H9 (cell line): ENCODE measurements at regions not wholly inside any gene's neighbourhood (a gene's known extent, or its start where the extent isn't known, plus 50 kb on each side); places are given as distances from the start of the nearest gene placed in this dataset.

Experiments used
- DNase-seq: peaks from one replicate; pipeline ENCODE4 v3.0.0-alpha.2; 2017
- H2AFZ ChIP-seq: one replicate; pipeline ENCODE4 v1.6.1; 2013; ENCODE audit warnings: mild to moderate bottlenecking, low read length, control low read depth, moderate library complexity
- H2AK5ac ChIP-seq: 2 replicates; pipeline ENCODE4 v1.6.1; 2013; ENCODE audit warnings: low read length, control low read depth, mixed read lengths; ENCODE audit not compliant: insufficient read length
- H2BK120ac ChIP-seq: one replicate; pipeline ENCODE4 v1.6.1; 2013; ENCODE audit warnings: low read depth, mild to moderate bottlenecking, low read length, control low read depth, inconsistent platforms; ENCODE audit not compliant: poor library complexity, severe bottlenecking
- H2BK12ac ChIP-seq: 2 replicates; pipeline ENCODE4 v1.6.1; 2013; ENCODE audit warnings: low read length, control low read depth, mixed read lengths, low read depth; ENCODE audit not compliant: insufficient read length
- H2BK15ac ChIP-seq: 2 replicates; pipeline ENCODE4 v1.6.1; 2013; ENCODE audit warnings: low read depth, low read length, control low read depth
- H2BK20ac ChIP-seq: one replicate; pipeline ENCODE4 v1.6.1; 2013; ENCODE audit warnings: low read depth, mild to moderate bottlenecking, low read length, control low read depth, inconsistent platforms; ENCODE audit not compliant: poor library complexity, severe bottlenecking
- H2BK5ac ChIP-seq: 2 replicates; pipeline ENCODE4 v1.6.1; 2013; ENCODE audit warnings: low read length, control low read depth, mixed read lengths; ENCODE audit not compliant: insufficient read length
- H3K14ac ChIP-seq: 2 replicates; pipeline ENCODE4 v1.6.1; 2013; ENCODE audit warnings: low read length, control low read depth; ENCODE audit not compliant: insufficient read depth
- H3K18ac ChIP-seq: 2 replicates; pipeline ENCODE4 v1.6.1; 2013; ENCODE audit warnings: low read depth, mild to moderate bottlenecking, mixed read lengths, low read length, control low read depth; ENCODE audit not compliant: insufficient read length
- H3K23ac ChIP-seq: 2 replicates; pipeline ENCODE4 v1.6.1; 2013; ENCODE audit warnings: low read length, control low read depth, mixed read lengths, low read depth; ENCODE audit not compliant: insufficient read length
- H3K23me2 ChIP-seq: 2 replicates; pipeline ENCODE4 v1.6.1; 2013; ENCODE audit warnings: low read depth, mild to moderate bottlenecking, mixed read lengths, low read length, control low read depth; ENCODE audit not compliant: insufficient read length, poor library complexity, severe bottlenecking
- H3K27ac ChIP-seq: 2 replicates; pipeline ENCODE4 v1.5.1; 2013; ENCODE audit warnings: low read length, control low read depth, mixed read lengths, low read depth; ENCODE audit not compliant: insufficient read length
- H3K27me3 ChIP-seq: 2 replicates; pipeline ENCODE4 v1.6.1; 2013; ENCODE audit warnings: low read length, control low read depth, inconsistent platforms; ENCODE audit not compliant: insufficient read depth
- H3K4ac ChIP-seq: 2 replicates; pipeline ENCODE4 v1.6.1; 2013; ENCODE audit warnings: low read depth, mild to moderate bottlenecking, control low read depth, inconsistent platforms, low read length, moderate library complexity
- H3K4me1 ChIP-seq: 2 replicates; pipeline ENCODE4 v1.6.1; 2013; ENCODE audit warnings: low read length, control low read depth, inconsistent platforms; ENCODE audit not compliant: insufficient read depth
- H3K4me2 ChIP-seq: 2 replicates; pipeline ENCODE4 v1.6.1; 2013; ENCODE audit warnings: low read length, control low read depth, mixed read lengths; ENCODE audit not compliant: insufficient read length, insufficient read depth
- H3K56ac ChIP-seq: 2 replicates; pipeline ENCODE4 v1.6.1; 2013; ENCODE audit warnings: low read depth, mild to moderate bottlenecking, mixed read lengths, low read length, control low read depth; ENCODE audit not compliant: insufficient read length
- H3K79me1 ChIP-seq: 2 replicates; pipeline ENCODE4 v1.6.1; 2013; ENCODE audit warnings: low read depth, mild to moderate bottlenecking, moderate library complexity, low read length, control low read depth, inconsistent platforms; ENCODE audit not compliant: insufficient read depth, poor library complexity, severe bottlenecking
- H3K79me2 ChIP-seq: 2 replicates; pipeline ENCODE4 v1.6.1; 2013; ENCODE audit warnings: low read length, control low read depth, inconsistent platforms; ENCODE audit not compliant: insufficient read depth
- H3K9ac ChIP-seq: 2 replicates; pipeline ENCODE4 v1.6.1; 2013; ENCODE audit warnings: low read length, control low read depth, mixed read lengths; ENCODE audit not compliant: insufficient read length; ENCODE audit errors: extremely low read depth
- H3K9me3 ChIP-seq: one replicate; pipeline ENCODE4 v1.6.1; 2013; ENCODE audit warnings: low read depth, low read length, inconsistent platforms; ENCODE audit not compliant: control insufficient read depth
- H3T11ph ChIP-seq: one replicate; pipeline ENCODE4 v1.6.1; 2013; ENCODE audit warnings: mild to moderate bottlenecking, low read length, control low read depth, inconsistent platforms
- H4K20me1 ChIP-seq: one replicate; pipeline ENCODE4 v1.6.1; 2013; ENCODE audit not compliant: control insufficient read depth, insufficient read length, insufficient read depth
- H4K5ac ChIP-seq: 2 replicates; pipeline ENCODE4 v1.6.1; 2013; ENCODE audit warnings: low read depth, mild to moderate bottlenecking, mixed read lengths, low read length, control low read depth; ENCODE audit not compliant: insufficient read length
- H4K8ac ChIP-seq: replicated peaks from 2 replicates; pipeline ENCODE4 v1.6.1; 2013; ENCODE audit warnings: low read length, control low read depth, mixed read lengths, low read depth; ENCODE audit not compliant: insufficient read length
- H4K91ac ChIP-seq: 2 replicates; pipeline ENCODE4 v1.6.1; 2013; ENCODE audit warnings: low read depth, mild to moderate bottlenecking, moderate library complexity, mixed read lengths, low read length, control low read depth; ENCODE audit not compliant: insufficient read length
- H3K27ac Mint-ChIP-seq, 3 experiments: 2 replicates in 2 of 3; 3 replicates in 1 of 3; pipeline ENCODE4 v1.8.0; 2020 to 2021; ENCODE audit warnings: mixed read lengths in 3 of 3, mild to moderate bottlenecking in 1 of 3, moderate library complexity in 1 of 3
- H3K27me3 Mint-ChIP-seq: 2 replicates; pipeline ENCODE4 v1.8.0; 2021; ENCODE audit warnings: low read depth, mild to moderate bottlenecking, moderate library complexity, mixed read lengths
- H3K36me3 Mint-ChIP-seq, 3 experiments: 2 replicates in 2 of 3; 3 replicates in 1 of 3; pipeline ENCODE4 v1.8.0; 2020 to 2021; ENCODE audit warnings: low read depth in 3 of 3, mixed read lengths in 3 of 3; ENCODE audit not compliant: insufficient read depth in 1 of 3
- H3K4me1 Mint-ChIP-seq, 2 experiments: 2 replicates each; pipeline ENCODE4 v1.8.0; 2020; ENCODE audit warnings: mixed read lengths in 2 of 2
- H3K4me3 Mint-ChIP-seq, 2 experiments: 2 replicates in 1 of 2; 3 replicates in 1 of 2; pipeline ENCODE4 v1.8.0; 2020 to 2021; ENCODE audit warnings: mild to moderate bottlenecking in 2 of 2, mixed read lengths in 2 of 2, moderate library complexity in 1 of 2
- H3K9me3 Mint-ChIP-seq, 2 experiments: 2 replicates in 1 of 2; 3 replicates in 1 of 2; pipeline ENCODE4 v1.8.0; 2020; ENCODE audit warnings: mild to moderate bottlenecking in 2 of 2, mixed read lengths in 2 of 2, moderate library complexity in 1 of 2
- CTCF ChIP-seq: fragments of 200-600 bp; sonication (generic); conservative IDR thresholded peaks from 3 replicates; pipeline ENCODE4 v1.8.0; 2021; ENCODE audit warnings: antibody characterized with exemption, mild to moderate bottlenecking
- WGBS: extraction: QIAGEN DNeasy Blood & Tissue Kit; methylation state at CpG from one replicate; pipeline ENCODE4 v1.1.7; 2013; ENCODE audit warnings: missing lambda C conversion rate, low lambda C conversion rate, mixed read lengths; ENCODE audit not compliant: insufficient read length; ENCODE audit errors: extremely low coverage; 5-methylcytosine and 5-hydroxymethylcytosine counted together

GRCh38 chr7:155864991-155865690 is 52.9 kb upstream of the SHH start:
- Mint-ChIP-seq H3K36me3 (no peaks in the 10 kb centered on the region; a peak in 1 of 7 replicates), H3K27me3 (peaks cover 16% of the 10 kb centered on the region), H3K27ac (no peak overlapping the region), H3K9me3 (peaks cover 3% of the 10 kb centered on the region in 2 experiments; a peak in 3 of 5 replicates), H3K4me1 (peaks cover 0 to 5% of the 10 kb centered on the region in 2 experiments; a peak in 2 of 4 replicates), H3K4me3 (no peak overlapping the region)
- H3K56ac ChIP-seq = no peak overlapping the region
- no peak overlapping the region for H3K9ac ChIP-seq
- no peak overlapping the region for H3K18ac ChIP-seq
- H3T11ph ChIP-seq = no peak overlapping the region
- no peak overlapping the region for H2AK5ac ChIP-seq
- no peak overlapping the region for H3K27ac ChIP-seq
- no peak overlapping the region for H4K5ac ChIP-seq
- no peak overlapping the region for H2BK12ac ChIP-seq
- H3K23ac ChIP-seq = no peak overlapping the region
- no peak overlapping the region for H4K8ac ChIP-seq
- H3K4me2 ChIP-seq = no peak overlapping the region
- no peaks in the 10 kb centered on the region for H3K79me2 ChIP-seq
- TF ChIP-seq CTCF = no peak
- H2AFZ ChIP-seq = no peak overlapping the region
- no CpG with 5 or more reads among the region's 11 CpGs for WGBS
- H2BK15ac ChIP-seq = no peak overlapping the region
- H4K91ac ChIP-seq = no peak overlapping the region
- H2BK120ac ChIP-seq = no peak overlapping the region
- H4K20me1 ChIP-seq = no peaks in the 10 kb centered on the region
- no peaks in the 10 kb centered on the region for H3K9me3 ChIP-seq
- H3K4ac ChIP-seq = no peak overlapping the region
- no peaks in the 10 kb centered on the region for H3K4me1 ChIP-seq
- no peak overlapping the region for H2BK20ac ChIP-seq
- H3K14ac ChIP-seq = no peak overlapping the region
- no peaks in the 10 kb centered on the region for H3K27me3 ChIP-seq
- H2BK5ac ChIP-seq = no peak overlapping the region
- no peaks in the 10 kb centered on the region for H3K23me2 ChIP-seq
- no peaks in the 10 kb centered on the region for H3K79me1 ChIP-seq
- no peak for DNase-seq
